WTC11 (cell line): ENCODE measurements at regions not wholly inside any gene's neighbourhood (a gene's known extent, or its start where the extent isn't known, plus 50 kb on each side); places are given as distances from the start of the nearest gene placed in this dataset.

Source experiments
- ATAC-seq: fragments of 200-7000 bp; cut with Tn5 transposase; 2 replicates; pipeline ENCODE4 v1.10.0; 2021; ENCODE audit warnings: mild to moderate bottlenecking, moderate library complexity
- CTCF ChIA-PET: fragments of 300-600 bp; sonication (Branson Sonifier 250); formaldehyde crosslinking; loops from one replicate; lab custom pipeline; 2021; ENCODE audit warnings: antibody characterized with exemption; lab: Charles Lee
- POLR2A ChIA-PET: fragments of 350-600 bp; sonication (Branson Sonifier 250); formaldehyde crosslinking; loops from one replicate; lab custom pipeline; 2021; ENCODE audit warnings: antibody characterized with exemption; lab: Charles Lee
- DNase-seq: peaks from one replicate; pipeline ENCODE4 v3.0.0; 2021; ENCODE audit warnings: low spot score
- H3K27ac Mint-ChIP-seq: 2 replicates; pipeline ENCODE4 v1.8.0; 2021; ENCODE audit warnings: mixed read lengths
- H3K27me3 Mint-ChIP-seq: 2 replicates; pipeline ENCODE4 v1.8.0; 2021; ENCODE audit warnings: low read depth, mild to moderate bottlenecking, moderate library complexity, mixed read lengths
- H3K36me3 Mint-ChIP-seq: 2 replicates; pipeline ENCODE4 v1.8.0; 2021; ENCODE audit warnings: mixed read lengths
- H3K4me1 Mint-ChIP-seq: 2 replicates; pipeline ENCODE4 v1.8.0; 2022; ENCODE audit warnings: mixed read lengths
- H3K4me3 Mint-ChIP-seq: 2 replicates; pipeline ENCODE4 v1.8.0; 2021; ENCODE audit warnings: mild to moderate bottlenecking, moderate library complexity, mixed read lengths
- H3K9me3 Mint-ChIP-seq: 2 replicates; pipeline ENCODE4 v1.8.0; 2021; ENCODE audit warnings: mixed read lengths
- AR ChIP-seq: fragments of 250-450 bp; sonication (Bioruptor Pico); IDR thresholded peaks from 2 replicates; pipeline ENCODE4 v1.9.0; 2021; ENCODE audit warnings: mild to moderate bottlenecking
- ATF6 ChIP-seq: sonication (generic); formaldehyde crosslinking; IDR thresholded peaks from 2 replicates; pipeline ENCODE4 v1.8.1; 2023; ENCODE audit warnings: mild to moderate bottlenecking, missing genetic modification reagents
- CREB1 ChIP-seq: sonication (generic); formaldehyde crosslinking; IDR thresholded peaks from 2 replicates; pipeline ENCODE4 v1.8.0; 2023; ENCODE audit warnings: mild to moderate bottlenecking, missing genetic modification reagents
- CREM ChIP-seq: sonication (generic); formaldehyde crosslinking; IDR thresholded peaks from 2 replicates; pipeline ENCODE4 v1.8.1; 2022; ENCODE audit warnings: mild to moderate bottlenecking, missing genetic modification reagents, moderate library complexity
- E2F1 ChIP-seq: sonication (generic); formaldehyde crosslinking; IDR thresholded peaks from 2 replicates; pipeline ENCODE4 v1.8.0; 2022; ENCODE audit warnings: mild to moderate bottlenecking, missing genetic modification reagents
- EMX1 ChIP-seq: fragments of 250-450 bp; sonication (Bioruptor Pico); IDR thresholded peaks from 2 replicates; pipeline ENCODE4 v1.8.0; 2021; ENCODE audit warnings: mild to moderate bottlenecking
- GRHL2 ChIP-seq: fragments of 250-450 bp; sonication (Bioruptor Pico); IDR thresholded peaks from 2 replicates; pipeline ENCODE4 v1.8.0; 2022; ENCODE audit warnings: mild to moderate bottlenecking, moderate library complexity; ENCODE audit not compliant: insufficient replicate concordance, severe bottlenecking
- HMGXB4 ChIP-seq: sonication (generic); formaldehyde crosslinking; IDR thresholded peaks from 2 replicates; pipeline ENCODE4 v1.8.1; 2023; ENCODE audit warnings: mild to moderate bottlenecking, moderate library complexity, missing genetic modification reagents
- IRF1 ChIP-seq: sonication (generic); formaldehyde crosslinking; IDR thresholded peaks from 2 replicates; pipeline ENCODE4 v1.8.0; 2023; ENCODE audit warnings: missing genetic modification reagents
- SMAD3 ChIP-seq: sonication (generic); formaldehyde crosslinking; IDR thresholded peaks from 2 replicates; pipeline ENCODE4 v1.8.0; 2022; ENCODE audit warnings: missing genetic modification reagents, mild to moderate bottlenecking, borderline replicate concordance
- TCF7 ChIP-seq: sonication (generic); formaldehyde crosslinking; IDR thresholded peaks from 2 replicates; pipeline ENCODE4 v1.8.0; 2022; ENCODE audit warnings: mild to moderate bottlenecking, low read depth, missing genetic modification reagents, moderate library complexity
- ZBTB21 ChIP-seq: sonication (generic); formaldehyde crosslinking; IDR thresholded peaks from 2 replicates; pipeline ENCODE4 v1.8.1; 2023; ENCODE audit warnings: mild to moderate bottlenecking, missing genetic modification reagents, borderline replicate concordance
- ZSCAN18 ChIP-seq: fragments of 250-450 bp; sonication (Bioruptor Pico); IDR thresholded peaks from 2 replicates; pipeline ENCODE4 v2.1.2; 2022; ENCODE audit warnings: mild to moderate bottlenecking, moderate library complexity
- TF ChIP-seq, protein P1 (sequence below): sonication (generic); formaldehyde crosslinking; IDR thresholded peaks from 2 replicates; pipeline ENCODE4 v1.8.1; 2022; ENCODE audit warnings: mild to moderate bottlenecking, missing genetic modification reagents, moderate library complexity, borderline replicate concordance
- TF ChIP-seq, protein P2 (sequence below): fragments of 250-450 bp; sonication (Bioruptor Pico); IDR thresholded peaks from 2 replicates; pipeline ENCODE4 v1.9.0; 2021; ENCODE audit warnings: mild to moderate bottlenecking, borderline replicate concordance

GRCh38 chr10:125533866-125534265 lies 149.1 kb downstream of the TEX36 start:
- Mint-ChIP-seq H3K9me3 (no peaks in the 10 kb centered on the region), H3K36me3 (no peaks in the 10 kb centered on the region), H3K27me3 (no peaks in the 10 kb centered on the region; the same call in 1 of the 2 replicates), H3K27ac (no peak overlapping the region), H3K4me1 (no peaks in the 10 kb centered on the region), H3K4me3 (no peak overlapping the region)
- no peak for DNase-seq
- TF ChIP-seq ATF6 = no peak
- no peak for TF ChIP-seq HMGXB4 (CRISPR knock-in tag)
- TF ChIP-seq E2F1 (CRISPR knock-in tag) = no peak
- no peak for TF ChIP-seq ZBTB21 (CRISPR knock-in tag)
- no peak for TF ChIP-seq IRF1 (CRISPR knock-in tag)
- no peak for TF ChIP-seq CREB1
- no peak for TF ChIP-seq SMAD3 (CRISPR knock-in tag)
- TF ChIP-seq, protein P1, sequence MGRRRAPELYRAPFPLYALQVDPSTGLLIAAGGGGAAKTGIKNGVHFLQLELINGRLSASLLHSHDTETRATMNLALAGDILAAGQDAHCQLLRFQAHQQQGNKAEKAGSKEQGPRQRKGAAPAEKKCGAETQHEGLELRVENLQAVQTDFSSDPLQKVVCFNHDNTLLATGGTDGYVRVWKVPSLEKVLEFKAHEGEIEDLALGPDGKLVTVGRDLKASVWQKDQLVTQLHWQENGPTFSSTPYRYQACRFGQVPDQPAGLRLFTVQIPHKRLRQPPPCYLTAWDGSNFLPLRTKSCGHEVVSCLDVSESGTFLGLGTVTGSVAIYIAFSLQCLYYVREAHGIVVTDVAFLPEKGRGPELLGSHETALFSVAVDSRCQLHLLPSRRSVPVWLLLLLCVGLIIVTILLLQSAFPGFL (CRISPR knock-in tag) = no peak
- no peak for TF ChIP-seq AR (CRISPR knock-in tag)
- no peak for TF ChIP-seq CREM (CRISPR knock-in tag)
- CTCF ChIA-PET = interaction anchor here (2.0 to 2.2 kb wide), 2 partner anchors 9 to 12 kb away, joined by 7 to 11 read pairs; no protein-coding TSS in a partner anchor
- POLR2A ChIA-PET = no interaction called here
- ATAC-seq = no peak

- ATAC-seq (no peak), DNase-seq (no peak)
- H3K4me1 Mint-ChIP-seq = no peaks in the 10 kb centered on the region
- ChIA-PET CTCF (interaction anchor here (2.3 kb wide), 1 partner anchor 10 kb away, joined by 8 read pairs; no protein-coding TSS in a partner anchor), POLR2A (no interaction called here)
- H3K27ac Mint-ChIP-seq = no peak overlapping the region
- H3K36me3 Mint-ChIP-seq = no peaks in the 10 kb centered on the region
- no peaks in the 10 kb centered on the region; the same call in 1 of the 2 replicates for H3K27me3 Mint-ChIP-seq
- H3K4me3 Mint-ChIP-seq = no peak overlapping the region
- no peaks in the 10 kb centered on the region for H3K9me3 Mint-ChIP-seq
- TF ChIP-seq EMX1 = no peak
- TF ChIP-seq, protein P2, sequence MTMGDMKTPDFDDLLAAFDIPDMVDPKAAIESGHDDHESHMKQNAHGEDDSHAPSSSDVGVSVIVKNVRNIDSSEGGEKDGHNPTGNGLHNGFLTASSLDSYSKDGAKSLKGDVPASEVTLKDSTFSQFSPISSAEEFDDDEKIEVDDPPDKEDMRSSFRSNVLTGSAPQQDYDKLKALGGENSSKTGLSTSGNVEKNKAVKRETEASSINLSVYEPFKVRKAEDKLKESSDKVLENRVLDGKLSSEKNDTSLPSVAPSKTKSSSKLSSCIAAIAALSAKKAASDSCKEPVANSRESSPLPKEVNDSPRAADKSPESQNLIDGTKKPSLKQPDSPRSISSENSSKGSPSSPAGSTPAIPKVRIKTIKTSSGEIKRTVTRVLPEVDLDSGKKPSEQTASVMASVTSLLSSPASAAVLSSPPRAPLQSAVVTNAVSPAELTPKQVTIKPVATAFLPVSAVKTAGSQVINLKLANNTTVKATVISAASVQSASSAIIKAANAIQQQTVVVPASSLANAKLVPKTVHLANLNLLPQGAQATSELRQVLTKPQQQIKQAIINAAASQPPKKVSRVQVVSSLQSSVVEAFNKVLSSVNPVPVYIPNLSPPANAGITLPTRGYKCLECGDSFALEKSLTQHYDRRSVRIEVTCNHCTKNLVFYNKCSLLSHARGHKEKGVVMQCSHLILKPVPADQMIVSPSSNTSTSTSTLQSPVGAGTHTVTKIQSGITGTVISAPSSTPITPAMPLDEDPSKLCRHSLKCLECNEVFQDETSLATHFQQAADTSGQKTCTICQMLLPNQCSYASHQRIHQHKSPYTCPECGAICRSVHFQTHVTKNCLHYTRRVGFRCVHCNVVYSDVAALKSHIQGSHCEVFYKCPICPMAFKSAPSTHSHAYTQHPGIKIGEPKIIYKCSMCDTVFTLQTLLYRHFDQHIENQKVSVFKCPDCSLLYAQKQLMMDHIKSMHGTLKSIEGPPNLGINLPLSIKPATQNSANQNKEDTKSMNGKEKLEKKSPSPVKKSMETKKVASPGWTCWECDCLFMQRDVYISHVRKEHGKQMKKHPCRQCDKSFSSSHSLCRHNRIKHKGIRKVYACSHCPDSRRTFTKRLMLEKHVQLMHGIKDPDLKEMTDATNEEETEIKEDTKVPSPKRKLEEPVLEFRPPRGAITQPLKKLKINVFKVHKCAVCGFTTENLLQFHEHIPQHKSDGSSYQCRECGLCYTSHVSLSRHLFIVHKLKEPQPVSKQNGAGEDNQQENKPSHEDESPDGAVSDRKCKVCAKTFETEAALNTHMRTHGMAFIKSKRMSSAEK = no peak
- TF ChIP-seq SMAD3 (CRISPR knock-in tag) = no peak
- no peak for TF ChIP-seq ZSCAN18 (CRISPR knock-in tag)
- TF ChIP-seq GRHL2 (CRISPR knock-in tag) = no peak
- no peak for TF ChIP-seq TCF7
Observed at GRCh38 chr10:125531465-125531864, 151.5 kb downstream of the TEX36 start.
